ENCODE measurements at regions not wholly inside any gene's neighbourhood (a gene's known extent, or its start where the extent isn't known, plus 50 kb on each side); places are given as distances from the start of the nearest gene placed in this dataset.

- peaks cover 10 to 17% of the 10 kb centered on the region in 2 donors for H3K27me3 Mint-ChIP-seq
- H3K36me3 Mint-ChIP-seq, result no peaks in the 10 kb centered on the region
- Histone ChIP-seq H3K27ac (ENCODE audit: low read depth, low read length) (no peak overlapping the region), H3K27me3 (ENCODE audit: insufficient read depth, low read length, poor library complexity, severe bottlenecking) (no peaks in the 10 kb centered on the region), H3K9me3 (ENCODE audit: low read length) (no peaks in the 10 kb centered on the region), H3K4me1 (ENCODE audit: insufficient read depth, low read length) (no peaks in the 10 kb centered on the region), H3K36me3 (ENCODE audit: insufficient read depth, low read length) (no peaks in the 10 kb centered on the region), H3K4me3 (ENCODE audit: low read length) (no peak overlapping the region)
- H3K27ac Mint-ChIP-seq, result no peak overlapping the region
- H3K9me3 Mint-ChIP-seq, result no peaks in the 10 kb centered on the region
- H3K4me3 Mint-ChIP-seq, result no peak overlapping the region
- ChIA-PET POLR2A (no interaction called here), CTCF (no interaction called here)
- DNase-seq, result no peak
- H3K4me1 Mint-ChIP-seq, result no peaks in the 10 kb centered on the region
Measured at GRCh38 chr3:17909714-17910113, 167.3 kb upstream of the TBC1D5 start.

- H3K27ac ChIP-seq (ENCODE audit: low read depth, low read length), result no peak overlapping the region
- Mint-ChIP-seq H3K9me3 (no peaks in the 10 kb centered on the region), H3K4me1 (no peaks in the 10 kb centered on the region), H3K27me3 (peaks cover 12 to 14% of the 10 kb centered on the region in 2 donors), H3K36me3 (no peaks in the 10 kb centered on the region), H3K27ac (no peak overlapping the region), H3K4me3 (no peak overlapping the region)
- no peaks in the 10 kb centered on the region for H3K36me3 ChIP-seq (ENCODE audit: insufficient read depth, low read length)
- H3K9me3 ChIP-seq (ENCODE audit: low read length), result no peaks in the 10 kb centered on the region
- ChIA-PET POLR2A (no interaction called here), CTCF (no interaction called here)
- no peak for DNase-seq
- no peaks in the 10 kb centered on the region for H3K4me1 ChIP-seq (ENCODE audit: insufficient read depth, low read length)
- no peaks in the 10 kb centered on the region for H3K27me3 ChIP-seq (ENCODE audit: insufficient read depth, low read length, poor library complexity, severe bottlenecking)
- no peak overlapping the region for H3K4me3 ChIP-seq (ENCODE audit: low read length)
Measured at GRCh38 chr3:17908399-17909191, 166.2 kb upstream of the TBC1D5 start.

- Histone ChIP-seq H3K27ac (ENCODE audit: low read depth, low read length) (no peak overlapping the region), H3K36me3 (ENCODE audit: insufficient read depth, low read length) (no peaks in the 10 kb centered on the region), H3K4me3 (ENCODE audit: low read length) (no peak overlapping the region), H3K27me3 (ENCODE audit: insufficient read depth, low read length, poor library complexity, severe bottlenecking) (no peaks in the 10 kb centered on the region), H3K9me3 (ENCODE audit: low read length) (no peaks in the 10 kb centered on the region), H3K4me1 (ENCODE audit: insufficient read depth, low read length) (no peaks in the 10 kb centered on the region)
- Mint-ChIP-seq H3K4me1 (no peaks in the 10 kb centered on the region), H3K36me3 (no peaks in the 10 kb centered on the region), H3K27me3 (peaks cover 0 to 7% of the 10 kb centered on the region in 2 donors), H3K27ac (no peak overlapping the region), H3K9me3 (peaks cover 0 to 5% (median 0%) of the 10 kb centered on the region in 5 donors), H3K4me3 (no peak overlapping the region)
- ChIA-PET CTCF (no interaction called here), POLR2A (no interaction called here)
- DNase-seq, result no peak
Measured at GRCh38 chr3:17905996-17906395, 163.6 kb upstream of the TBC1D5 start.

- DNase-seq, result no peak
- Histone ChIP-seq H3K36me3 (ENCODE audit: insufficient read depth, low read length) (no peaks in the 10 kb centered on the region), H3K27me3 (ENCODE audit: insufficient read depth, low read length, poor library complexity, severe bottlenecking) (no peaks in the 10 kb centered on the region), H3K4me1 (ENCODE audit: insufficient read depth, low read length) (no peaks in the 10 kb centered on the region), H3K4me3 (ENCODE audit: low read length) (no peak overlapping the region), H3K9me3 (ENCODE audit: low read length) (no peaks in the 10 kb centered on the region), H3K27ac (ENCODE audit: low read depth, low read length) (no peak overlapping the region)
- Mint-ChIP-seq H3K27ac (no peak overlapping the region), H3K4me3 (no peak overlapping the region), H3K4me1 (no peaks in the 10 kb centered on the region), H3K27me3 (peaks cover 7% of the 10 kb centered on the region in 2 donors), H3K9me3 (peaks cover 0 to 8% (median 0%) of the 10 kb centered on the region in 5 donors), H3K36me3 (no peaks in the 10 kb centered on the region)
- CTCF ChIA-PET, result no interaction called here
- POLR2A ChIA-PET, result no interaction called here
Measured at GRCh38 chr3:17901893-17902292, 159.5 kb upstream of the TBC1D5 start.

GRCh38 chr3:17894434-17895060 is 152.1 kb upstream of the TBC1D5 start:
- POLR2A ChIA-PET, result no interaction called here
- no peaks in the 10 kb centered on the region for H3K27me3 ChIP-seq (ENCODE audit: insufficient read depth, low read length, poor library complexity, severe bottlenecking)

GRCh38 chr3:17891139-17891856 is 148.9 kb upstream of the TBC1D5 start:
- Mint-ChIP-seq H3K9me3 (peaks cover 0 to 10% (median 4%) of the 10 kb centered on the region in 5 donors), H3K36me3 (no peaks in the 10 kb centered on the region), H3K4me1 (no peaks in the 10 kb centered on the region), H3K4me3 (no peak overlapping the region), H3K27ac (no peak overlapping the region), H3K27me3 (no peaks in the 10 kb centered on the region)
- CTCF ChIA-PET, result no interaction called here
- H3K27ac ChIP-seq (ENCODE audit: low read depth, low read length), result no peak overlapping the region
- H3K4me1 ChIP-seq (ENCODE audit: insufficient read depth, low read length), result no peaks in the 10 kb centered on the region
- no peak for DNase-seq
- H3K36me3 ChIP-seq (ENCODE audit: insufficient read depth, low read length), result no peaks in the 10 kb centered on the region
- no peak overlapping the region for H3K4me3 ChIP-seq (ENCODE audit: low read length)
- H3K9me3 ChIP-seq (ENCODE audit: low read length), result no peaks in the 10 kb centered on the region
- POLR2A ChIA-PET, result no interaction called here
- H3K27me3 ChIP-seq (ENCODE audit: insufficient read depth, low read length, poor library complexity, severe bottlenecking), result no peaks in the 10 kb centered on the region

More at GRCh38 chr3:17894434-17895060, 152.1 kb upstream of the TBC1D5 start:
- CTCF ChIA-PET, result interaction anchor here (1.2 kb wide), 1 partner anchor 1094 kb away, joined by 4 read pairs; no protein-coding TSS in a partner anchor
- Mint-ChIP-seq H3K4me3 (no peak overlapping the region), H3K9me3 (peaks cover 0 to 12% (median 4%) of the 10 kb centered on the region in 5 donors), H3K27ac (no peak overlapping the region), H3K36me3 (no peaks in the 10 kb centered on the region), H3K4me1 (no peaks in the 10 kb centered on the region), H3K27me3 (peaks cover 0 to 4% of the 10 kb centered on the region in 2 donors)
- DNase-seq, result peak in 1 of 5 donors; percentile 31
- no peaks in the 10 kb centered on the region for H3K9me3 ChIP-seq (ENCODE audit: low read length)
- no peak overlapping the region for H3K4me3 ChIP-seq (ENCODE audit: low read length)
- H3K36me3 ChIP-seq (ENCODE audit: insufficient read depth, low read length), result no peaks in the 10 kb centered on the region
- H3K4me1 ChIP-seq (ENCODE audit: insufficient read depth, low read length), result no peaks in the 10 kb centered on the region
- no peak overlapping the region for H3K27ac ChIP-seq (ENCODE audit: low read depth, low read length)

- no peaks in the 10 kb centered on the region for H3K9me3 Mint-ChIP-seq
- no peak overlapping the region for H3K4me3 Mint-ChIP-seq
- no peak overlapping the region for H3K27ac Mint-ChIP-seq
- Histone ChIP-seq H3K4me1 (ENCODE audit: insufficient read depth, low read length) (no peaks in the 10 kb centered on the region), H3K4me3 (ENCODE audit: low read length) (no peak overlapping the region), H3K36me3 (ENCODE audit: insufficient read depth, low read length) (no peaks in the 10 kb centered on the region), H3K9me3 (ENCODE audit: low read length) (no peaks in the 10 kb centered on the region), H3K27ac (ENCODE audit: low read depth, low read length) (no peak overlapping the region), H3K27me3 (ENCODE audit: insufficient read depth, low read length, poor library complexity, severe bottlenecking) (no peaks in the 10 kb centered on the region)
- H3K4me1 Mint-ChIP-seq, result no peaks in the 10 kb centered on the region
- no peak for DNase-seq
- ChIA-PET POLR2A (no interaction called here), CTCF (interaction anchor here (0.8 kb wide), 1 partner anchor 14 kb away, joined by 3 read pairs; no protein-coding TSS in a partner anchor)
- H3K36me3 Mint-ChIP-seq, result no peaks in the 10 kb centered on the region
- no peaks in the 10 kb centered on the region for H3K27me3 Mint-ChIP-seq
Measured at GRCh38 chr3:17885986-17886385, 143.6 kb upstream of the TBC1D5 start.

GRCh38 chr3:17882981-17883380 is 140.6 kb upstream of the TBC1D5 start:
- ChIA-PET POLR2A (no interaction called here), CTCF (no interaction called here)
- Mint-ChIP-seq H3K4me1 (no peaks in the 10 kb centered on the region), H3K9me3 (no peaks in the 10 kb centered on the region), H3K36me3 (no peaks in the 10 kb centered on the region), H3K27me3 (peaks cover 0 to under 1% of the 10 kb centered on the region in 2 donors), H3K4me3 (no peak overlapping the region), H3K27ac (no peak overlapping the region)
- DNase-seq, result no peak
- H3K4me3 ChIP-seq (ENCODE audit: low read length), result no peak overlapping the region
- H3K27ac ChIP-seq (ENCODE audit: low read depth, low read length), result no peak overlapping the region
- H3K36me3 ChIP-seq (ENCODE audit: insufficient read depth, low read length), result no peaks in the 10 kb centered on the region
- H3K4me1 ChIP-seq (ENCODE audit: insufficient read depth, low read length), result no peaks in the 10 kb centered on the region
- H3K27me3 ChIP-seq (ENCODE audit: insufficient read depth, low read length, poor library complexity, severe bottlenecking), result no peaks in the 10 kb centered on the region
- no peaks in the 10 kb centered on the region for H3K9me3 ChIP-seq (ENCODE audit: low read length)
